ENCODE measurements at regions not wholly inside any gene's neighbourhood (a gene's known extent, or its start where the extent isn't known, plus 50 kb on each side); places are given as distances from the start of the nearest gene placed in this dataset.

GRCh38 chr4:60266505-60266904 lies 933.6 kb upstream of the ADGRL3 start:
- no peaks in the 10 kb centered on the region for H3K4me1 ChIP-seq (ENCODE audit: insufficient read depth, low read length, poor library complexity, severe bottlenecking)
- H3F3A ChIP-seq (ENCODE audit: low read depth), result no peaks in the 10 kb centered on the region
- H2AFZ ChIP-seq (ENCODE audit: low read length), result no peak overlapping the region
- no peak overlapping the region for H3K4me3 ChIP-seq (ENCODE audit: low read length, poor library complexity, severe bottlenecking)
- H4K20me1 ChIP-seq (ENCODE audit: insufficient read depth, low read length, poor library complexity, severe bottlenecking), result no peaks in the 10 kb centered on the region
- H3K36me3 ChIP-seq (ENCODE audit: insufficient read depth, low read length), result no peaks in the 10 kb centered on the region
- TF ChIP-seq CTCF (conservative IDR thresholded peaks at IDR 0.05; ENCODE audit: low read length), result no peak
- TF ChIP-seq EZH2phosphoT487 (IDR thresholded peaks at IDR 0.05; ENCODE audit: borderline replicate concordance), result no peak
- H3K79me2 ChIP-seq (ENCODE audit: insufficient read depth, low read length), result no peaks in the 10 kb centered on the region
- H3K9me2 ChIP-seq (replicated peaks; ENCODE audit: low read depth, low read length), result no peaks in the 10 kb centered on the region
- H3K27me3 ChIP-seq (ENCODE audit: insufficient read depth, low read length, poor library complexity, severe bottlenecking), result no peaks in the 10 kb centered on the region
- no peak overlapping the region for H3K9ac ChIP-seq (ENCODE audit: low read depth, low read length, poor library complexity, severe bottlenecking)
- no peak overlapping the region for H3K4me2 ChIP-seq (ENCODE audit: low read depth, low read length, poor library complexity, severe bottlenecking)
- H3K9me3 ChIP-seq (ENCODE audit: insufficient read depth, low read depth, low read length), result no peaks in the 10 kb centered on the region

- no peaks in the 10 kb centered on the region for H3K79me2 ChIP-seq (ENCODE audit: insufficient read depth, low read length)
- no peak overlapping the region for H2AFZ ChIP-seq (ENCODE audit: low read length)
- H4K20me1 ChIP-seq (ENCODE audit: insufficient read depth, low read length, poor library complexity, severe bottlenecking), result no peaks in the 10 kb centered on the region
- no peaks in the 10 kb centered on the region for H3K27me3 ChIP-seq (ENCODE audit: insufficient read depth, low read length, poor library complexity, severe bottlenecking)
- no peaks in the 10 kb centered on the region for H3K4me1 ChIP-seq (ENCODE audit: insufficient read depth, low read length, poor library complexity, severe bottlenecking)
- H3K36me3 ChIP-seq (ENCODE audit: insufficient read depth, low read length), result no peaks in the 10 kb centered on the region
- H3K4me3 ChIP-seq (ENCODE audit: low read length, poor library complexity, severe bottlenecking), result no peak overlapping the region
- H3K9me2 ChIP-seq (replicated peaks; ENCODE audit: low read depth, low read length), result no peaks in the 10 kb centered on the region
- H3K9me3 ChIP-seq (ENCODE audit: insufficient read depth, low read depth, low read length), result no peaks in the 10 kb centered on the region
- H3K4me2 ChIP-seq (ENCODE audit: low read depth, low read length, poor library complexity, severe bottlenecking), result no peak overlapping the region
- no peaks in the 10 kb centered on the region for H3F3A ChIP-seq (ENCODE audit: low read depth)
- no peak for TF ChIP-seq CTCF (conservative IDR thresholded peaks at IDR 0.05; ENCODE audit: low read length)
- no peak for TF ChIP-seq EZH2phosphoT487 (IDR thresholded peaks at IDR 0.05; ENCODE audit: borderline replicate concordance)
- H3K9ac ChIP-seq (ENCODE audit: low read depth, low read length, poor library complexity, severe bottlenecking), result no peak overlapping the region
Measured at GRCh38 chr4:60296386-60296785, 903.7 kb upstream of the ADGRL3 start.

DNA sequence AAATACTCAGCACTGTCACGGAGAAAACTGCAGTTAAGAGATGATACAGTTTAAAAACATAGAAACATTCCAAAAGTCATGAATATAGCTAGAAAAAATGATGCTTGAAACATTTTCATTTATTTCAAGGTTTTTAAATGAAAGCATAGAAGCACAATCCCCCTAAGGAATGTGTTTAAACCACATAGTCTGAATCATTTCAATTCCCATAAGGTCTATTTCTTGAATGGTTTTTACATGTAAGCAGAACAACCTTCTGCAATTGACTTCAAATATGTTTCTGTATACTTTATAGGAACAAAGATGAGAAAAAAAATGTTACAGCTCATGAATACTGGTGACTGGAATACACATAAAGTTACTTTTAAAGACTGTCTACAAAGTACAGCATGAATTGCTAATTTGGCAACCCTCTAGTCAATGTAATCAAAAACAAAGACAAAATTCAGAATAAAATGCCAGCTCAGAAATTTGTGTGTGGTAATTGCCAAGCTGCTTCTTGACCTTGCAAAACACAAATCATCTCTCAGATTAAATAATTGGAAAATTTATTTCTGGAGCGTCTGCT lies 886.4 kb upstream of the ADGRL3 start:
- H3K4me1 ChIP-seq (ENCODE audit: insufficient read depth, low read length, poor library complexity, severe bottlenecking), result no peaks in the 10 kb centered on the region
- no peaks in the 10 kb centered on the region for H3K36me3 ChIP-seq (ENCODE audit: insufficient read depth, low read length)
- no peak overlapping the region for H2AFZ ChIP-seq (ENCODE audit: low read length)
- no peaks in the 10 kb centered on the region for H3K9me2 ChIP-seq (replicated peaks; ENCODE audit: low read depth, low read length)
- no peak for TF ChIP-seq EZH2phosphoT487 (IDR thresholded peaks at IDR 0.05; ENCODE audit: borderline replicate concordance)
- no peak for TF ChIP-seq CTCF (conservative IDR thresholded peaks at IDR 0.05; ENCODE audit: low read length)
- H3K9ac ChIP-seq (ENCODE audit: low read depth, low read length, poor library complexity, severe bottlenecking), result no peak overlapping the region
- H3K4me3 ChIP-seq (ENCODE audit: low read length, poor library complexity, severe bottlenecking), result no peak overlapping the region
- no peaks in the 10 kb centered on the region for H4K20me1 ChIP-seq (ENCODE audit: insufficient read depth, low read length, poor library complexity, severe bottlenecking)
- no peaks in the 10 kb centered on the region for H3K79me2 ChIP-seq (ENCODE audit: insufficient read depth, low read length)
- H3K27me3 ChIP-seq (ENCODE audit: insufficient read depth, low read length, poor library complexity, severe bottlenecking), result no peaks in the 10 kb centered on the region
- H3K9me3 ChIP-seq (ENCODE audit: insufficient read depth, low read depth, low read length), result no peaks in the 10 kb centered on the region
- no peak overlapping the region for H3K4me2 ChIP-seq (ENCODE audit: low read depth, low read length, poor library complexity, severe bottlenecking)
- no peaks in the 10 kb centered on the region for H3F3A ChIP-seq (ENCODE audit: low read depth)
